AG04449 (cell line): ENCODE measurements at regions not wholly inside any gene's neighbourhood (a gene's known extent, or its start where the extent isn't known, plus 50 kb on each side); places are given as distances from the start of the nearest gene placed in this dataset.

Experiments
- CTCF ChIA-PET: fragments of 350-600 bp; formaldehyde crosslinking; extraction: SDS; loops from one replicate; lab custom pipeline; 2021; ENCODE audit warnings: antibody characterized with exemption; lab: Yijun Ruan, JAX
- POLR2A ChIA-PET: fragments of 400-600, 350-600 bp; formaldehyde crosslinking; extraction: SDS; loops from one replicate; lab custom pipeline; 2020; ENCODE audit warnings: antibody characterized with exemption, inconsistent platforms; lab: Yijun Ruan, JAX
- DNase-seq: peaks from one replicate; pipeline ENCODE4 v3.0.0-alpha.2; 2010; ENCODE audit warnings: low read depth, low spot score
- H3K4me3 ChIP-seq: 2 replicates; pipeline ENCODE4 v1.5.1; 2011; ENCODE audit warnings: low read depth, mild to moderate bottlenecking, control low read depth, low read length
- TF ChIP-seq, protein P1 (sequence below): IDR thresholded peaks from one replicate; pipeline ENCODE4 v1.5.1; 2011; ENCODE audit warnings: mild to moderate bottlenecking, moderate library complexity, low read length, control low read depth, inconsistent platforms; ENCODE audit not compliant: insufficient read depth; ENCODE audit errors: missing control alignments

DNA sequence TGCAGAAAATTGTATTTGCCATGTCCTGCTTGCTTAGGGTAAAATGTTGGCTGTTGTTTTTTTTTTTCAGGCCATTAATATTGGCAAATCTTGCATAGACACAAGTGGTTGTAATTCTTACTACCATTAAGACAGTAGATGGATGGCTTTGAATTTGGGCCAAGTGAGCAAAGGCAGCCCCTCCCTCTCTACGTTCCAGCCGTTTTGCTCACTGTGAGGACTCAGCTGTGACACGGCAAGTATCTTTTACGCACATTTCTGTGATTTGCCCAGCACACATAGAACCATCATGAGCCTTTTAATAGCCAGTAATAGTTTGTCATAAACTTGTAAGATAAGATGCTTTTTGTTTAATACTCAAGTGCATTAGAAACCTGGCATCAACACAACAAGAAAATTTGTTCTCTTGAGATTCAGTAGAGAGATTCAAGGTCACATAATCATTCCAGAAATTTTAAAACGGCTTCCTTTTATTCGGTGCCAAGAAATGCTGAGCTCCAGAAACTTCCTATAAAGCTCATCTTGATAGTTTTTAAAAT lies 205.2 kb upstream of the ADCY2 start:
- DNase-seq, result no peak
- CTCF ChIA-PET, result no interaction called here
- POLR2A ChIA-PET, result no interaction called here
- TF ChIP-seq, protein P1, sequence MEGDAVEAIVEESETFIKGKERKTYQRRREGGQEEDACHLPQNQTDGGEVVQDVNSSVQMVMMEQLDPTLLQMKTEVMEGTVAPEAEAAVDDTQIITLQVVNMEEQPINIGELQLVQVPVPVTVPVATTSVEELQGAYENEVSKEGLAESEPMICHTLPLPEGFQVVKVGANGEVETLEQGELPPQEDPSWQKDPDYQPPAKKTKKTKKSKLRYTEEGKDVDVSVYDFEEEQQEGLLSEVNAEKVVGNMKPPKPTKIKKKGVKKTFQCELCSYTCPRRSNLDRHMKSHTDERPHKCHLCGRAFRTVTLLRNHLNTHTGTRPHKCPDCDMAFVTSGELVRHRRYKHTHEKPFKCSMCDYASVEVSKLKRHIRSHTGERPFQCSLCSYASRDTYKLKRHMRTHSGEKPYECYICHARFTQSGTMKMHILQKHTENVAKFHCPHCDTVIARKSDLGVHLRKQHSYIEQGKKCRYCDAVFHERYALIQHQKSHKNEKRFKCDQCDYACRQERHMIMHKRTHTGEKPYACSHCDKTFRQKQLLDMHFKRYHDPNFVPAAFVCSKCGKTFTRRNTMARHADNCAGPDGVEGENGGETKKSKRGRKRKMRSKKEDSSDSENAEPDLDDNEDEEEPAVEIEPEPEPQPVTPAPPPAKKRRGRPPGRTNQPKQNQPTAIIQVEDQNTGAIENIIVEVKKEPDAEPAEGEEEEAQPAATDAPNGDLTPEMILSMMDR, result no peak
- H3K4me3 ChIP-seq, result no peak overlapping the region

DNA sequence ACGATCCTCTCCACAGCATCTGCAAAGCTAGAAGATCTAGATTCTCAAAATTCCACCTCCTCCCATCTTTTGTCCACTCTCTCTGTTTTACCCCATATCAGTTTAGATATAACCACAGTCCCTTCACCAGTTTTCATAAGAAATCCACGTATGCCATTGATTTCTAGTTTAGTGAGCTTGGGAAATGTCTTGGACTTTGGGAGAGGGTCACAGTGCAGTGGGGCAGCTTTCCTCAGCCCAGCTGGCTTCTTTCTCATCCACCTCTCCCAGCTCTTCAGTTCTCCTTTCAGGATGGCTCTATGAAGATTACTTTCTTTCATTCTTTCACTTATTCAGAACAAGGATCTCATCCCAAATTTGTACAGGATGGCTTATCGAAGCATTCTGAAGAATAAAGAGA lies 203.9 kb upstream of the ADCY2 start:
- POLR2A ChIA-PET, result no interaction called here
- DNase-seq, result no peak
- TF ChIP-seq, protein P1, result no peak
- H3K4me3 ChIP-seq, result no peak overlapping the region
- CTCF ChIA-PET, result no interaction called here

DNA sequence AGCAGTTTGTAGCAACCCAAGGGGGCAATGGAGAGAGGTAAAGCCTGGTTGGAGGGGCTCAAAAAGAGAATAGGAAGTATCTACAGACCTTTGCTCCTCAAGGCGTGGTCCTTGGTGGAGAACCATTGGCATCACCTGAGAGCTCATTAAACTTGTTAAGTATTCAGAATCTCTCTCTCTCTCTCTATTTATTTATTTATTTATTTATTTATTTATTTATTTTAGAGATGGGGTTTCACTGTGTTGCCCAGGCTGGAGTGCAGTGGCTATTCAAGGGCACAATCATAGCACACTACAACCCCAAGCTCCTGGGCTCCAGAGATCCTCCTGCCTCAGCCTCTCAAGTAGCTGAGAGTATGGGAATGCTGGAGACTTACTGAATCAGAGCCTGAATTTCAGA lies 193.1 kb upstream of the ADCY2 start:
- CTCF ChIA-PET, result no interaction called here
- POLR2A ChIA-PET, result no interaction called here
- TF ChIP-seq, protein P1, result no peak
- no peak overlapping the region for H3K4me3 ChIP-seq
- DNase-seq, result no peak

DNA sequence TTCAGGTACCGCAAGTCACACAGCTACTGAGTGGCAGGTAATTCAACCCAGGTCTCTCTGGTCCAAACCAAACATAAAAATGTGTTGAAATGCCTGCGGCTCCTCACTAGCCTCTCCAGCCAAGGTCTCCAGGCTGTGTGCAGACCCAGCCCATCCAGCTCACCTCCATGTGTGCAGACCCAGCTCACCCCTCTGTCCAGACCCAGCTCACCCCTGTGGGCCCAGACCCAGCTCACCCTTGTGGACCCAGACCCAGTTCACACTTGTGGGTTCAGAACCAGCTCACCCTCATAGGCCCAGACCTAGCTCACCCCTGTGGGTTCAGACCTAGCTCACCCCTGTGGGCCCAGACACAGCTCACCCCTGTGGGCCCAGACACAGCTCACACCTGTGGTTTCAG lies 188.0 kb upstream of the ADCY2 start:
- ChIA-PET POLR2A (no interaction called here), CTCF (no interaction called here)
- TF ChIP-seq, protein P1, result no peak
- no peak for DNase-seq
- H3K4me3 ChIP-seq, result no peak overlapping the region

DNA sequence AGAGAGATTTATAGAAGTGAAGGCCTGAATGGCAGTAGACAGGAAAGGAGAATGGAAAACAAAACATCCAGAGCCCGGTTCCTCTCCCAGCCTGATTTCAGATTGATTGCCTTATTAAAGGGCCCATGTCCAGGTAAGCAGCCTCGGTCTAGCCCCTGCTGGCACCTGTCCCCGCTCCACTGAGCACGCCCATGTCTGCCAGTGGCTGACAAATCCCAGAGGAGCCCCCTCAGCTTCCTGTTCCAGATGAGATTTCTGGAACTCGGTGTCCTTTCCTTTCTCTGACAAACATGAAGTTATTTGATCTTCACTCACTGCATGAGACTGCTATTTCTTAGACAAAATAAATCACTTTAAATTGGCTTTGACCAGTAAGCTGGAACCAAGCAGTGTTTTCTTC lies 187.0 kb upstream of the ADCY2 start:
- CTCF ChIA-PET, result no interaction called here
- POLR2A ChIA-PET, result no interaction called here
- TF ChIP-seq, protein P1, result no peak
- no peak overlapping the region for H3K4me3 ChIP-seq
- no peak for DNase-seq

DNA sequence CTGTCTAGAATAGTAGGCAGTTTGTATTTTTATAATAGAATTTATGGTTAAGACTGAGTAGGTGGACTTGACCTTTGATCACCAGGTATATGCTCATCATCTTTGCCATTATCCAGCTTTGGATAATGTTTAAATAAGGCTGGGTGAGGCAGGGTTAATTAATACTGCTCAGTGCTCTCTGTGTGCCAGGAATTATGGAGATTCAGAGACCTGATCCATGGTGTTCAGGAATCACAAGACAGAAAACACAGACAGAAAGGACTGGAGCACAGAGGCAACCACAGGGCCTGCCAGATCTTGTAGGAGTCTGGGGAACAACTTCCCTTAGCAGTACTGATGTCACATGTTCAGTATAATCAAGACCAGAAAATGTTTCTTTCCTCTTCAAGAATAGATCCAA lies 186.3 kb upstream of the ADCY2 start:
- POLR2A ChIA-PET, result no interaction called here
- TF ChIP-seq, protein P1, result no peak
- DNase-seq, result no peak
- H3K4me3 ChIP-seq, result no peak overlapping the region
- CTCF ChIA-PET, result no interaction called here
